AG04449 (cell line): ENCODE measurements at regions not wholly inside any gene's neighbourhood (a gene's known extent, or its start where the extent isn't known, plus 50 kb on each side); places are given as distances from the start of the nearest gene placed in this dataset.

Source experiments
- CTCF ChIA-PET: fragments of 350-600 bp; formaldehyde crosslinking; extraction: SDS; loops from one replicate; lab custom pipeline; 2021; ENCODE audit warnings: antibody characterized with exemption; lab: Yijun Ruan, JAX
- POLR2A ChIA-PET: fragments of 400-600, 350-600 bp; formaldehyde crosslinking; extraction: SDS; loops from one replicate; lab custom pipeline; 2020; ENCODE audit warnings: antibody characterized with exemption, inconsistent platforms; lab: Yijun Ruan, JAX
- DNase-seq: peaks from one replicate; pipeline ENCODE4 v3.0.0-alpha.2; 2010; ENCODE audit warnings: low read depth, low spot score
- H3K4me3 ChIP-seq: 2 replicates; pipeline ENCODE4 v1.5.1; 2011; ENCODE audit warnings: low read depth, mild to moderate bottlenecking, control low read depth, low read length
- TF ChIP-seq, protein P1 (sequence below): IDR thresholded peaks from one replicate; pipeline ENCODE4 v1.5.1; 2011; ENCODE audit warnings: mild to moderate bottlenecking, moderate library complexity, low read length, control low read depth, inconsistent platforms; ENCODE audit not compliant: insufficient read depth; ENCODE audit errors: missing control alignments

DNA sequence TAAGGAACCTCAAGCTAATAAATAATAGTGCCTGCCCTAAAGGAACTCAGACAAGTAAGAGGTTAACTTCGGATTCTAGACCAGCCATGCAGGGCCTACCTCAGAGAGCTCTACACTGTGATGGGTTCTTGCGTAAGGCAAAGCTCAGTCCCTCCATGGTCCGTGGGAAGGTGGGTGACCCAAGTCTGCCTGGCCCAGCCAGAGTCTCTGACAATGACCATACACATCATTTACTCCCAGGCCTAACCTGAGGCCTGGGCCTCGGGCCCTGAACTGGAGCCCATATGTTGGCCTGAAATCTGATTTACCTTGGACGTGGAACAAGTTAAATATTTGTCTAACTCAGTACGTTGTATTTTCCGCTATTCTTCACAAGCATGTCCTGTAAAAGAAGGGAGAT is 55.1 kb downstream of the TMEM174 start:
- ChIA-PET POLR2A (no interaction called here), CTCF (interaction anchor here (1.1 to 8.7 kb wide), 7 partner anchors 12 to 291 kb away, joined by 3 to 193 read pairs (median 6); no protein-coding TSS in a partner anchor)
- DNase-seq = no peak
- H3K4me3 ChIP-seq = no peak overlapping the region
- TF ChIP-seq, protein P1, sequence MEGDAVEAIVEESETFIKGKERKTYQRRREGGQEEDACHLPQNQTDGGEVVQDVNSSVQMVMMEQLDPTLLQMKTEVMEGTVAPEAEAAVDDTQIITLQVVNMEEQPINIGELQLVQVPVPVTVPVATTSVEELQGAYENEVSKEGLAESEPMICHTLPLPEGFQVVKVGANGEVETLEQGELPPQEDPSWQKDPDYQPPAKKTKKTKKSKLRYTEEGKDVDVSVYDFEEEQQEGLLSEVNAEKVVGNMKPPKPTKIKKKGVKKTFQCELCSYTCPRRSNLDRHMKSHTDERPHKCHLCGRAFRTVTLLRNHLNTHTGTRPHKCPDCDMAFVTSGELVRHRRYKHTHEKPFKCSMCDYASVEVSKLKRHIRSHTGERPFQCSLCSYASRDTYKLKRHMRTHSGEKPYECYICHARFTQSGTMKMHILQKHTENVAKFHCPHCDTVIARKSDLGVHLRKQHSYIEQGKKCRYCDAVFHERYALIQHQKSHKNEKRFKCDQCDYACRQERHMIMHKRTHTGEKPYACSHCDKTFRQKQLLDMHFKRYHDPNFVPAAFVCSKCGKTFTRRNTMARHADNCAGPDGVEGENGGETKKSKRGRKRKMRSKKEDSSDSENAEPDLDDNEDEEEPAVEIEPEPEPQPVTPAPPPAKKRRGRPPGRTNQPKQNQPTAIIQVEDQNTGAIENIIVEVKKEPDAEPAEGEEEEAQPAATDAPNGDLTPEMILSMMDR = no peak
